Left lung (tissue), 4 donors: ENCODE measurements at regions not wholly inside any gene's neighbourhood (a gene's known extent, or its start where the extent isn't known, plus 50 kb on each side); places are given as distances from the start of the nearest gene placed in this dataset.
A peak's percentile ranks its signal among the peaks of the same experiment; 100 is the strongest.

Source experiments
- ATAC-seq: fragments of 200-7000 bp; cut with Tn5 transposase; one replicate; pipeline ENCODE4 v1.9.1; 2020; ENCODE audit warnings: moderate library complexity
- DNase-seq, 4 donors: peaks; one replicate each; pipeline ENCODE4 v3.0.0-alpha.2; 2013 to 2020
- H3K27ac ChIP-seq, 2 donors: fragments of 200-600 bp; sonication (generic) in 1 of 2; one replicate each; pipeline versions ENCODE4 v1.5.0 to v1.8.0; 2020 to 2021
- H3K27me3 ChIP-seq, 2 donors: fragments of 200-600 bp; sonication (generic) in 1 of 2; one replicate each; pipeline versions ENCODE4 v1.5.0 to v1.8.0; 2020 to 2021
- H3K36me3 ChIP-seq, 2 donors: fragments of 200-600 bp; sonication (generic) in 1 of 2; one replicate each; pipeline versions ENCODE4 v1.5.0 to v1.8.0; 2020 to 2021
- H3K4me1 ChIP-seq, 2 donors: fragments of 200-600 bp; one replicate each; pipeline ENCODE4 v1.8.0; 2021
- H3K4me3 ChIP-seq, 2 donors: fragments of 200-600 bp; sonication (generic) in 1 of 2; one replicate each; pipeline versions ENCODE4 v1.5.0 to v1.8.0; 2020 to 2021; ENCODE audit warnings: mild to moderate bottlenecking in 1 of 2
- H3K9me3 ChIP-seq, 2 donors: fragments of 200-600 bp; sonication (generic) in 1 of 2; one replicate each; pipeline versions ENCODE4 v1.5.0 to v1.8.0; 2020 to 2021
- CTCF ChIP-seq, 2 donors: fragments of 200-600 bp; sonication (generic) in 1 of 2; IDR thresholded peaks; one replicate each; pipeline versions ENCODE4 v1.5.0 to v1.8.0; 2021; ENCODE audit warnings: antibody characterized with exemption in 2 of 2
- intact Hi-C, 2 donors: fragments of 100-400 bp; cut with DNase I; formaldehyde crosslinking; loops; one replicate each; pipeline versions ENCODE4 v1.11.2 to v1.14.2; 2022
- donor health status: DM: no; HTN: yes; CAD: no.
- donor health status: DM: no; HTN: no; CAD: no.

GRCh38 chr3:76684946-76685345, 355.0 kb upstream of the ROBO2 start:
- no peaks in the 10 kb centered on the region for H3K36me3 ChIP-seq
- no peak for DNase-seq

GRCh38 chr3:76685858-76686257, 354.0 kb upstream of the ROBO2 start:
- no peak for TF ChIP-seq CTCF (IDR thresholded peaks at IDR 0.05)
- no peaks in the 10 kb centered on the region for H3K27me3 ChIP-seq
- no peaks in the 10 kb centered on the region for H3K9me3 ChIP-seq
- no peaks in the 10 kb centered on the region for H3K4me1 ChIP-seq
- no peak for DNase-seq
- intact Hi-C loops = no loop called here
- no peaks in the 10 kb centered on the region for H3K36me3 ChIP-seq
- H3K4me3 ChIP-seq = no peak overlapping the region
- peak; percentile 79 for ATAC-seq
- H3K27ac ChIP-seq = no peak overlapping the region

More at GRCh38 chr3:76684946-76685345, 355.0 kb upstream of the ROBO2 start:
- Histone ChIP-seq H3K27ac (no peak overlapping the region), H3K4me1 (no peaks in the 10 kb centered on the region), H3K27me3 (no peaks in the 10 kb centered on the region), H3K9me3 (no peaks in the 10 kb centered on the region), H3K4me3 (no peak overlapping the region)
- no peak for TF ChIP-seq CTCF (IDR thresholded peaks at IDR 0.05)
- ATAC-seq = no peak
- intact Hi-C loops = no loop called here

- no peaks in the 10 kb centered on the region for H3K9me3 ChIP-seq
- no peak for TF ChIP-seq CTCF (IDR thresholded peaks at IDR 0.05)
- DNase-seq (no peak), ATAC-seq (no peak)
- H3K27ac ChIP-seq = no peak overlapping the region
- no peak overlapping the region for H3K4me3 ChIP-seq
- no peaks in the 10 kb centered on the region for H3K4me1 ChIP-seq
- intact Hi-C loops = no loop called here
- H3K27me3 ChIP-seq = no peaks in the 10 kb centered on the region
- no peaks in the 10 kb centered on the region for H3K36me3 ChIP-seq
Observed at GRCh38 chr3:76687019-76687418, 352.9 kb upstream of the ROBO2 start.

- peak in 1 of 4 donors; percentile 21 for DNase-seq
- TF ChIP-seq CTCF (IDR thresholded peaks at IDR 0.05) = no peak
- H3K27ac ChIP-seq = no peak overlapping the region
- no peaks in the 10 kb centered on the region for H3K4me1 ChIP-seq
- no peaks in the 10 kb centered on the region for H3K27me3 ChIP-seq
- intact Hi-C loops = no loop called here
- no peaks in the 10 kb centered on the region for H3K9me3 ChIP-seq
- no peaks in the 10 kb centered on the region for H3K36me3 ChIP-seq
- no peak overlapping the region for H3K4me3 ChIP-seq
- no peak for ATAC-seq
Observed at GRCh38 chr3:76694063-76694462, 345.8 kb upstream of the ROBO2 start.

GRCh38 chr3:76698136-76698706, 341.7 kb upstream of the ROBO2 start:
- ATAC-seq (no peak), DNase-seq (peak in 1 of 4 donors; percentile 19)
- no peaks in the 10 kb centered on the region for H3K4me1 ChIP-seq
- no peaks in the 10 kb centered on the region for H3K9me3 ChIP-seq
- no peaks in the 10 kb centered on the region for H3K36me3 ChIP-seq
- TF ChIP-seq CTCF (IDR thresholded peaks at IDR 0.05) = no peak
- intact Hi-C loops = no loop called here
- no peak overlapping the region for H3K4me3 ChIP-seq
- no peaks in the 10 kb centered on the region for H3K27me3 ChIP-seq
- H3K27ac ChIP-seq = no peak overlapping the region
